ENCODE measurements at regions not wholly inside any gene's neighbourhood (a gene's known extent, or its start where the extent isn't known, plus 50 kb on each side); places are given as distances from the start of the nearest gene placed in this dataset.
"Not testable (repeated sequence)": the region's sequence is repeated elsewhere in the genome, so short reads cannot be mapped to it uniquely, and the experiment has no call there.

- TF ChIP-seq CTCF (IDR thresholded peaks at IDR 0.05; ENCODE audit: low read depth, low read length, poor library complexity, severe bottlenecking); EZH2phosphoT487 (IDR thresholded peaks at IDR 0.05; ENCODE audit: borderline replicate concordance, low read length): not testable (repeated sequence)
Observed at GRCh38 chr1:66481215-66481614, 52.7 kb upstream of the SGIP1 start.

Data from DOHH2 (cell line).